H1 (cell line): ENCODE measurements at regions not wholly inside any gene's neighbourhood (a gene's known extent, or its start where the extent isn't known, plus 50 kb on each side); places are given as distances from the start of the nearest gene placed in this dataset.

Experiments used
- CTCF ChIA-PET: fragments of 300-600 bp; sonication (Branson Sonifier 250); formaldehyde crosslinking; loops from one replicate; lab custom pipeline; 2021; ENCODE audit not compliant: partially characterized antibody; lab: Charles Lee
- POLR2A ChIA-PET: fragments of 300-600 bp; sonication (Branson Sonifier 250); formaldehyde crosslinking; loops from one replicate; lab custom pipeline; 2021; ENCODE audit warnings: inconsistent platforms; ENCODE audit not compliant: partially characterized antibody; lab: Charles Lee
- DNase-seq, 2 experiments: peaks; one replicate each; pipeline versions ENCODE4 v3.0.0 to v3.0.0-alpha.2; 2010 to 2022; ENCODE audit warnings: low spot score in 2 of 2, low read depth in 1 of 2, mixed read lengths in 1 of 2
- FAIRE-seq: peaks from 2 replicates; lab custom pipeline; 2011; peaks lifted over from hg19 to GRCh38; lab: Jason Lieb, UNC
- H2AFZ ChIP-seq: 2 replicates; pipeline ENCODE4 v1.8.1; 2012; ENCODE audit warnings: low read length, inconsistent platforms
- H2AK5ac ChIP-seq: 2 replicates; pipeline ENCODE4 v1.6.1; 2013; ENCODE audit warnings: low read depth, low read length
- H2BK120ac ChIP-seq: replicated peaks from 2 replicates; pipeline ENCODE3; 2013; ENCODE audit warnings: low read depth, low read length, inconsistent platforms
- H2BK12ac ChIP-seq: 2 replicates; pipeline ENCODE4 v1.6.1; 2013; ENCODE audit warnings: low read depth, low read length
- H2BK15ac ChIP-seq: 2 replicates; pipeline ENCODE4 v1.6.1; 2013; ENCODE audit warnings: low read length
- H2BK20ac ChIP-seq: 2 replicates; pipeline ENCODE4 v1.6.1; 2013; ENCODE audit warnings: low read length
- H2BK5ac ChIP-seq: 2 replicates; pipeline ENCODE4 v1.6.1; 2013; ENCODE audit warnings: low read depth, low read length
- H3K14ac ChIP-seq: 2 replicates; pipeline ENCODE4 v1.6.1; 2013; ENCODE audit warnings: inconsistent platforms; ENCODE audit not compliant: insufficient read length
- H3K18ac ChIP-seq: 2 replicates; pipeline ENCODE4 v1.6.1; 2013; ENCODE audit warnings: low read length; ENCODE audit errors: extremely low read depth
- H3K23ac ChIP-seq: 2 replicates; pipeline ENCODE4 v1.6.1; 2013; ENCODE audit warnings: inconsistent platforms; ENCODE audit not compliant: insufficient read length
- H3K23me2 ChIP-seq: 2 replicates; pipeline ENCODE4 v1.6.1; 2013; ENCODE audit warnings: low read depth, low read length
- H3K27ac ChIP-seq: 2 replicates; pipeline ENCODE4 v1.6.1; 2011; ENCODE audit warnings: low read depth, low read length, inconsistent platforms
- H3K27me3 ChIP-seq, 4 experiments: replicated peaks in 1 of 4; 1 replicate in 1 of 4; 2 replicates in 3 of 4; pipeline versions ENCODE4 v1.6.1 to v1.8.1; 2011 to 2013; ENCODE audit warnings: low read length in 3 of 4, mild to moderate bottlenecking in 3 of 4, inconsistent platforms in 2 of 4, mixed read lengths in 2 of 4, moderate library complexity in 1 of 4; ENCODE audit not compliant: control insufficient read depth in 3 of 4, insufficient read depth in 3 of 4; ENCODE audit errors: extremely low read depth in 1 of 4
- H3K36me3 ChIP-seq, 4 experiments: 2 replicates each; pipeline versions ENCODE4 v1.6.1 to v1.8.1; 2011 to 2013; ENCODE audit warnings: mild to moderate bottlenecking in 4 of 4, low read length in 3 of 4, moderate library complexity in 2 of 4, control low read depth in 1 of 4, inconsistent platforms in 1 of 4; ENCODE audit not compliant: insufficient read depth in 4 of 4, control insufficient read depth in 2 of 4
- H3K4ac ChIP-seq: replicated peaks from 2 replicates; pipeline ENCODE3; 2013; ENCODE audit warnings: low read length, low read depth, mixed read lengths, inconsistent platforms; ENCODE audit not compliant: insufficient read length
- H3K4me1 ChIP-seq, 4 experiments: replicated peaks in 1 of 4; 1 replicate in 1 of 4; 2 replicates in 3 of 4; pipeline versions ENCODE4 v1.6.1 to v1.8.1; 2011 to 2013; ENCODE audit warnings: low read length in 3 of 4, inconsistent platforms in 2 of 4, mixed read lengths in 1 of 4; ENCODE audit not compliant: insufficient read depth in 4 of 4, control insufficient read depth in 3 of 4
- H3K4me2 ChIP-seq, 2 experiments: 2 replicates each; pipeline versions ENCODE4 v1.6.1 to v1.8.1; 2011 to 2013; ENCODE audit warnings: low read depth in 2 of 2, low read length in 2 of 2, control low read depth in 1 of 2, inconsistent platforms in 1 of 2, mild to moderate bottlenecking in 1 of 2; ENCODE audit not compliant: insufficient read depth in 1 of 2
- H3K4me3 ChIP-seq, 4 experiments: fragments of 200-600, 300-600 bp in 1 of 4; sonication (generic), shearing (Covaris generic), sonication (Bioruptor Twin) in 1 of 4; 2 replicates each; pipeline versions ENCODE4 v1.5.1 to v1.8.1; 2011 to 2016; ENCODE audit warnings: low read length in 4 of 4, low read depth in 3 of 4, control low read depth in 2 of 4, inconsistent platforms in 2 of 4, mild to moderate bottlenecking in 2 of 4, mixed read lengths in 1 of 4, moderate library complexity in 1 of 4; ENCODE audit not compliant: insufficient read depth in 2 of 4; ENCODE audit errors: extremely low read depth in 1 of 4
- H3K56ac ChIP-seq: replicated peaks from 2 replicates; pipeline ENCODE3; 2013; ENCODE audit warnings: low read depth, mild to moderate bottlenecking, mixed read lengths, low read length, inconsistent platforms; ENCODE audit not compliant: insufficient read length
- H3K79me1 ChIP-seq: 2 replicates; pipeline ENCODE4 v1.6.1; 2013; ENCODE audit warnings: low read depth, low read length, control low read depth
- H3K79me2 ChIP-seq, 2 experiments: 2 replicates each; pipeline versions ENCODE4 v1.6.1 to v1.8.1; 2012 to 2013; ENCODE audit warnings: low read length in 2 of 2, mild to moderate bottlenecking in 2 of 2, inconsistent platforms in 1 of 2; ENCODE audit not compliant: insufficient read depth in 2 of 2, control insufficient read depth in 1 of 2
- H3K9ac ChIP-seq, 4 experiments: replicated peaks in 1 of 4; 1 replicate in 1 of 4; 2 replicates in 3 of 4; pipeline versions ENCODE4 v1.6.1 to v1.8.1; 2011 to 2013; ENCODE audit warnings: low read depth in 3 of 4, low read length in 3 of 4, control low read depth in 2 of 4, mild to moderate bottlenecking in 2 of 4, moderate library complexity in 2 of 4, inconsistent platforms in 1 of 4; ENCODE audit errors: extremely low read depth in 1 of 4
- H3K9me3 ChIP-seq, 2 experiments: 2 replicates each; pipeline versions ENCODE4 v1.6.1 to v1.8.1; 2012 to 2013; ENCODE audit warnings: mild to moderate bottlenecking in 2 of 2, moderate library complexity in 2 of 2, control low read depth in 1 of 2, inconsistent platforms in 1 of 2, low read depth in 1 of 2, low read length in 1 of 2, mixed read lengths in 1 of 2; ENCODE audit not compliant: insufficient read depth in 2 of 2
- H4K20me1 ChIP-seq, 2 experiments: replicated peaks in 1 of 2; 2 replicates each; pipeline versions ENCODE3 to v1.8.1; 2011 to 2013; ENCODE audit warnings: inconsistent platforms in 2 of 2, low read length in 2 of 2, mild to moderate bottlenecking in 1 of 2; ENCODE audit not compliant: insufficient read depth in 2 of 2, control insufficient read depth in 1 of 2
- H4K5ac ChIP-seq: 2 replicates; pipeline ENCODE4 v1.6.1; 2013; ENCODE audit warnings: low read length, low read depth, mixed read lengths, inconsistent platforms; ENCODE audit not compliant: insufficient read length
- H4K8ac ChIP-seq: 2 replicates; pipeline ENCODE4 v1.8.0; 2013; ENCODE audit warnings: mild to moderate bottlenecking, moderate library complexity, low read length, inconsistent platforms; ENCODE audit not compliant: insufficient read depth; ENCODE audit errors: extremely low read depth
- H4K91ac ChIP-seq: replicated peaks from 2 replicates; pipeline ENCODE3; 2013; ENCODE audit warnings: low read length, mixed read lengths, inconsistent platforms; ENCODE audit not compliant: insufficient read length
- ASH2L ChIP-seq: fragments of 200-600, 300-600 bp; sonication (generic); IDR thresholded peaks from one replicate; pipeline ENCODE4 v1.7.1; 2017; ENCODE audit warnings: low read length
- HDAC2 ChIP-seq, 2 experiments: fragments of 300-600 bp in 1 of 2; sonication (generic) in 1 of 2; IDR thresholded peaks; 2 replicates each; pipeline ENCODE4 v1.6.1; 2011 to 2012; ENCODE audit warnings: low read depth in 2 of 2, low read length in 2 of 2, mild to moderate bottlenecking in 2 of 2, moderate library complexity in 2 of 2, borderline replicate concordance in 1 of 2, inconsistent platforms in 1 of 2
- JUND ChIP-seq: IDR thresholded peaks from 2 replicates; pipeline ENCODE4 v1.6.1; 2011; ENCODE audit warnings: mild to moderate bottlenecking, improper control_type of control experiment, low read length
- PHF8 ChIP-seq: fragments of 200-600 bp; sonication (generic); conservative IDR thresholded peaks from 2 replicates; pipeline ENCODE4 v1.7.1; 2012; ENCODE audit warnings: low read depth, mild to moderate bottlenecking, inconsistent platforms, low read length, moderate library complexity
- RNF2 ChIP-seq: fragments of 200-900, 300-1000 bp; sonication (generic); IDR thresholded peaks from 2 replicates; pipeline ENCODE4 v1.7.1; 2016; ENCODE audit warnings: borderline replicate concordance, low read depth, mild to moderate bottlenecking, antibody characterized with exemption, low read length; ENCODE audit not compliant: poor library complexity, severe bottlenecking; ENCODE audit errors: missing control alignments
- SRF ChIP-seq: IDR thresholded peaks from 2 replicates; pipeline ENCODE4 v1.6.1; 2011; ENCODE audit warnings: mild to moderate bottlenecking, low read depth, low read length, moderate library complexity
- SUZ12 ChIP-seq: fragments of 200-600 bp; sonication (generic); IDR thresholded peaks from 2 replicates; pipeline ENCODE4 v1.6.1; 2012; ENCODE audit warnings: mild to moderate bottlenecking, inconsistent platforms, low read length, moderate library complexity, mixed read lengths
- WGBS, 2 experiments: shearing (Covaris generic) in 1 of 2; methylation state at CpG; one replicate each; pipeline versions ENCODE4 v1.1.6 to v1.1.7; 2013 to 2015; ENCODE audit warnings: low lambda C conversion rate in 2 of 2, mixed read lengths in 2 of 2, inconsistent platforms in 1 of 2, low coverage in 1 of 2, missing lambda C conversion rate in 1 of 2; ENCODE audit not compliant: insufficient replicate concordance in 2 of 2, insufficient coverage in 1 of 2, insufficient read length in 1 of 2; ENCODE audit errors: extremely low coverage in 1 of 2, missing lambda C conversion rate in 1 of 2; 5-methylcytosine and 5-hydroxymethylcytosine counted together

- POLR2A ChIA-PET = no interaction called here
- no peak overlapping the region for H3K56ac ChIP-seq
- H3K79me1 ChIP-seq = no peaks in the 10 kb centered on the region
- no peak overlapping the region for H3K18ac ChIP-seq
- DNase-seq = no peak
- no peaks in the 10 kb centered on the region for H3K9me3 ChIP-seq
- H3K79me2 ChIP-seq = no peaks in the 10 kb centered on the region
- no peaks in the 10 kb centered on the region for H3K23me2 ChIP-seq
- no peak overlapping the region for H3K14ac ChIP-seq
- H3K27ac ChIP-seq = no peak overlapping the region
- no peak overlapping the region for H2BK5ac ChIP-seq
- no peaks in the 10 kb centered on the region for H3K4me1 ChIP-seq
- H2BK120ac ChIP-seq = no peak overlapping the region
- H3K4me3 ChIP-seq = no peak overlapping the region
- no peak overlapping the region for H4K91ac ChIP-seq
- H3K23ac ChIP-seq = no peak overlapping the region
- no peaks in the 10 kb centered on the region for H4K20me1 ChIP-seq
- no peak overlapping the region for H2AK5ac ChIP-seq
- no peaks in the 10 kb centered on the region for H3K36me3 ChIP-seq
- H4K8ac ChIP-seq = no peak overlapping the region
- no peaks in the 10 kb centered on the region for H3K27me3 ChIP-seq
- H4K5ac ChIP-seq = no peak overlapping the region
- no peak for FAIRE-seq
- TF ChIP-seq JUND = no peak
- TF ChIP-seq RNF2 = no peak
- TF ChIP-seq PHF8 = no peak
- no peak for TF ChIP-seq SUZ12
- TF ChIP-seq HDAC2 (IDR thresholded peaks at IDR 0.05; ENCODE audit: borderline replicate concordance in 1 of 2, low read depth in 2 of 2, low read length in 2 of 2) = no peak
- TF ChIP-seq ASH2L = no peak
- no peak for TF ChIP-seq SRF
- TF ChIP-seq, all 59 proteins: peak for 0
- Histone ChIP-seq H3K4me2 (no peak overlapping the region), H2BK20ac (no peak overlapping the region), H2AFZ (no peak overlapping the region), H2BK12ac (no peak overlapping the region), H3K4ac (no peak overlapping the region), H2BK15ac (no peak overlapping the region), H3K9ac (no peak overlapping the region)
- WGBS, 2 experiments = 92% methylated on average over 4 of the region's 4 CpGs; no CpG with 5 or more reads in 1 of the 2 experiments
- CTCF ChIA-PET = interaction anchor here (1.4 kb wide), 1 partner anchor 16 kb away, joined by 3 read pairs; no protein-coding TSS in a partner anchor
Measured at GRCh38 chr3:6679510-6679909, 181.4 kb upstream of the GRM7 start.
